Neuronal stem cell (in vitro differentiated cells): ENCODE measurements at regions not wholly inside any gene's neighbourhood (a gene's known extent, or its start where the extent isn't known, plus 50 kb on each side); places are given as distances from the start of the nearest gene placed in this dataset.

Experiments used
- DNase-seq: peaks from one replicate; pipeline ENCODE4 v3.0.0-alpha.2; 2013; ENCODE audit warnings: low spot score
- H2AFZ ChIP-seq: one replicate; pipeline ENCODE4 v1.6.1; 2013; ENCODE audit warnings: mild to moderate bottlenecking, low read length, inconsistent platforms
- H2AK5ac ChIP-seq: 2 replicates; pipeline ENCODE4 v1.6.1; 2013; ENCODE audit warnings: low read depth, mild to moderate bottlenecking, inconsistent platforms, low read length, moderate library complexity, mixed read lengths
- H2BK120ac ChIP-seq: 2 replicates; pipeline ENCODE4 v1.6.1; 2013; ENCODE audit warnings: low read depth, mild to moderate bottlenecking, inconsistent platforms, low read length, moderate library complexity, mixed read lengths
- H2BK12ac ChIP-seq: one replicate; pipeline ENCODE4 v1.6.1; 2013; ENCODE audit warnings: low read length, inconsistent platforms
- H2BK15ac ChIP-seq: 2 replicates; pipeline ENCODE4 v1.6.1; 2013; ENCODE audit warnings: mild to moderate bottlenecking, low read length, inconsistent platforms, mixed read lengths
- H2BK5ac ChIP-seq: one replicate; pipeline ENCODE4 v1.6.1; 2013; ENCODE audit warnings: inconsistent platforms, mild to moderate bottlenecking, low read length, moderate library complexity
- H3K14ac ChIP-seq: one replicate; pipeline ENCODE4 v1.6.1; 2013; ENCODE audit warnings: low read length, inconsistent platforms
- H3K18ac ChIP-seq: 2 replicates; pipeline ENCODE4 v1.6.1; 2013; ENCODE audit warnings: low read length, inconsistent platforms
- H3K23ac ChIP-seq: 2 replicates; pipeline ENCODE4 v1.6.1; 2013; ENCODE audit warnings: low read depth, mild to moderate bottlenecking, mixed read lengths, low read length, inconsistent platforms; ENCODE audit not compliant: poor library complexity
- H3K27ac ChIP-seq: replicated peaks from 3 replicates; pipeline ENCODE4 v1.5.1; 2013; ENCODE audit warnings: low read length, inconsistent platforms
- H3K27me3 ChIP-seq, 3 experiments: 2 replicates each; pipeline ENCODE4 v1.6.1; 2013; ENCODE audit warnings: low read length in 3 of 3, mild to moderate bottlenecking in 2 of 3, inconsistent platforms in 1 of 3, low read depth in 1 of 3, mixed read lengths in 1 of 3, moderate library complexity in 1 of 3; ENCODE audit not compliant: control insufficient read depth in 3 of 3, insufficient read depth in 3 of 3
- H3K36me3 ChIP-seq, 2 donors: replicated peaks in 1 of 2; 2 replicates each; pipeline ENCODE4 v1.6.1; 2013; ENCODE audit warnings: low read length in 2 of 2; ENCODE audit not compliant: control insufficient read depth in 2 of 2, insufficient read depth in 2 of 2
- H3K4ac ChIP-seq: 2 replicates; pipeline ENCODE4 v1.6.1; 2013; ENCODE audit warnings: inconsistent platforms, mild to moderate bottlenecking, low read length, moderate library complexity
- H3K4me1 ChIP-seq, 2 donors: 1 replicate in 1 of 2; 2 replicates in 1 of 2; pipeline ENCODE4 v1.6.1; 2013; ENCODE audit warnings: low read length in 2 of 2, low read depth in 1 of 2; ENCODE audit not compliant: control insufficient read depth in 2 of 2, insufficient read depth in 1 of 2
- H3K4me2 ChIP-seq: one replicate; pipeline ENCODE4 v1.6.1; 2013; ENCODE audit warnings: mild to moderate bottlenecking, low read length, inconsistent platforms; ENCODE audit not compliant: insufficient read depth, poor library complexity, severe bottlenecking
- H3K4me3 ChIP-seq, 2 donors: 2 replicates each; pipeline ENCODE4 v1.5.1; 2013; ENCODE audit warnings: low read length in 2 of 2, mild to moderate bottlenecking in 2 of 2, inconsistent platforms in 1 of 2, moderate library complexity in 1 of 2
- H3K79me1 ChIP-seq: one replicate; pipeline ENCODE4 v1.6.1; 2013; ENCODE audit warnings: low read depth, mild to moderate bottlenecking, inconsistent platforms, low read length, moderate library complexity
- H3K9ac ChIP-seq: one replicate; pipeline ENCODE4 v1.6.1; 2013; ENCODE audit warnings: mild to moderate bottlenecking, low read depth, low read length, inconsistent platforms; ENCODE audit not compliant: poor library complexity
- H3K9me3 ChIP-seq, 2 donors: replicated peaks in 1 of 2; 2 replicates each; pipeline versions ENCODE3 to v1.6.1; 2013; ENCODE audit warnings: low read length in 2 of 2, mild to moderate bottlenecking in 2 of 2, inconsistent platforms in 1 of 2, low read depth in 1 of 2, mixed read lengths in 1 of 2, moderate library complexity in 1 of 2; ENCODE audit not compliant: control insufficient read depth in 2 of 2, insufficient read depth in 1 of 2
- H4K8ac ChIP-seq: one replicate; pipeline ENCODE4 v1.6.1; 2013; ENCODE audit warnings: low read depth, mild to moderate bottlenecking, inconsistent platforms, low read length, moderate library complexity
- H4K91ac ChIP-seq: one replicate; pipeline ENCODE4 v1.6.1; 2013; ENCODE audit warnings: low read length, low read depth, mild to moderate bottlenecking, inconsistent platforms; ENCODE audit not compliant: poor library complexity
- WGBS, 2 donors: extraction: QIAGEN DNeasy Blood & Tissue Kit; methylation state at CpG; one replicate each; pipeline ENCODE4 v1.1.7; 2013; ENCODE audit warnings: missing lambda C conversion rate in 2 of 2, mixed read lengths in 1 of 2; ENCODE audit not compliant: insufficient read length in 2 of 2, insufficient replicate concordance in 1 of 2; ENCODE audit errors: extremely low coverage in 2 of 2; 5-methylcytosine and 5-hydroxymethylcytosine counted together

GRCh38 chr11:42049186-42049585 is 589.7 kb upstream of the LRRC4C start:
- no peaks in the 10 kb centered on the region for H3K79me1 ChIP-seq
- H3K23ac ChIP-seq, result no peak overlapping the region
- no peak overlapping the region for H4K91ac ChIP-seq
- DNase-seq, result no peak
- H2BK12ac ChIP-seq, result no peak overlapping the region
- no peak overlapping the region for H4K8ac ChIP-seq
- no peaks in the 10 kb centered on the region for H3K36me3 ChIP-seq
- H2BK5ac ChIP-seq, result no peak overlapping the region
- no peak overlapping the region for H2AK5ac ChIP-seq
- no peak overlapping the region for H3K18ac ChIP-seq
- no peak overlapping the region for H2BK15ac ChIP-seq
- H3K4me2 ChIP-seq, result no peak overlapping the region
- no peak overlapping the region for H3K9ac ChIP-seq
- no CpG with 5 or more reads among the region's 1 CpG for WGBS, 2 donors
- H3K14ac ChIP-seq, result no peak overlapping the region
- no peak overlapping the region for H2BK120ac ChIP-seq
- no peaks in the 10 kb centered on the region for H3K27me3 ChIP-seq
- H2AFZ ChIP-seq, result no peak overlapping the region
- no peak overlapping the region for H3K27ac ChIP-seq
- H3K4me1 ChIP-seq, result no peaks in the 10 kb centered on the region
- H3K4ac ChIP-seq, result no peak overlapping the region
- H3K9me3 ChIP-seq, result no peaks in the 10 kb centered on the region
- no peak overlapping the region for H3K4me3 ChIP-seq

DNA sequence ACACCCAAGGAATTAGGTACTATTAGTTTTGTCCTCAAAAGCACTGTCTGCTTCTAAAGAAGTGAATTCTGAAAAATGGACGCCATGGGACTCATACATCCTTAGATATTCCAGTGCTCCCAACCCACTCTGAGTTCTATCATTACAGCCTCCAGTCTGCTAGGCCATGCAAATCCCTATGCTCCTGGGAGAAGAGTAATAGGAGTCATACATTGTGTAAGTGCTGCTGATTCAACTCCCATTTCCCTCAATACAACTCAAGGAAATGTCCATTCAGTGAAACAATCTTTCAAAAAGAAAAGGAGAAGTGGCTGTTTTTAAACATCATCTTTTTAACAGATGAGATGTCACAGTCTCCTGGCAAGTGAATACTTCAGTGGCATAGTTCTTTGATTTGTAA is 590.2 kb upstream of the LRRC4C start:
- no peak overlapping the region for H3K4me2 ChIP-seq
- no peaks in the 10 kb centered on the region for H3K27me3 ChIP-seq
- no peak overlapping the region for H3K27ac ChIP-seq
- no peaks in the 10 kb centered on the region for H3K36me3 ChIP-seq
- H3K4ac ChIP-seq, result no peak overlapping the region
- no peak overlapping the region for H2BK5ac ChIP-seq
- no peaks in the 10 kb centered on the region for H3K79me1 ChIP-seq
- H3K4me1 ChIP-seq, result no peaks in the 10 kb centered on the region
- no peak overlapping the region for H2BK12ac ChIP-seq
- H3K14ac ChIP-seq, result no peak overlapping the region
- no peak overlapping the region for H3K9ac ChIP-seq
- H2BK15ac ChIP-seq, result no peak overlapping the region
- no peak overlapping the region for H2AFZ ChIP-seq
- H3K18ac ChIP-seq, result no peak overlapping the region
- no peak overlapping the region for H2BK120ac ChIP-seq
- no peak overlapping the region for H4K8ac ChIP-seq
- no peaks in the 10 kb centered on the region for H3K9me3 ChIP-seq
- DNase-seq, result no peak
- no peak overlapping the region for H3K4me3 ChIP-seq
- no peak overlapping the region for H2AK5ac ChIP-seq
- H4K91ac ChIP-seq, result no peak overlapping the region
- no CpG with 5 or more reads among the region's 1 CpG for WGBS, 2 donors
- H3K23ac ChIP-seq, result no peak overlapping the region

- Histone ChIP-seq H3K4ac (no peak overlapping the region), H3K4me2 (no peak overlapping the region)
Observed at GRCh38 chr11:42054351-42054900, 595.0 kb upstream of the LRRC4C start.

DNA sequence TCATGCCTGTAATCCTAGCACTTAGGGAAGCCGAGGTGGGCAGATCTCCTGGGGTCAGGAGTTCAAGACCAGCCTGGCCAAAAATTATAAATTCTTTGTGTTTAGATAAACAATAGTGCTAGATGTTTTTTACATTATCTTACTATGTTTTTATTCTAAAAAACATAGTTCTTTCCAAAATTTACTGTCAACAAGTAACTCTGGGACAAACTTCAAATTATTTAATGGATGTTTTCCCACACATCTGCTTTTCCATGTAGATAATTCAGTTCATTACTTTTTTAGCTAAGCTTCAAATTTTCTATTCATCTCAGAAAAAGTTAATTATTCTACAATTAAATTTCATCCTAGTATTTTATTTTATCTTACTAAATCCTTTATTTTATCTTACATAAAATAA is 596.2 kb upstream of the LRRC4C start:
- no CpG with 5 or more reads among the region's 1 CpG for WGBS, 2 donors
- H4K8ac ChIP-seq, result no peak overlapping the region

More at GRCh38 chr11:42054351-42054900, 595.0 kb upstream of the LRRC4C start:
- Histone ChIP-seq H3K14ac (no peak overlapping the region), H4K91ac (no peak overlapping the region), H3K9me3 (no peaks in the 10 kb centered on the region), H2BK15ac (no peak overlapping the region), H2BK5ac (no peak overlapping the region), H2AFZ (no peak overlapping the region), H3K36me3 (no peaks in the 10 kb centered on the region), H3K23ac (no peak overlapping the region), H3K27me3 (no peaks in the 10 kb centered on the region), H3K9ac (no peak overlapping the region), H2BK12ac (no peak overlapping the region), H2BK120ac (no peak overlapping the region), H3K27ac (no peak overlapping the region), H3K4me3 (no peak overlapping the region), H3K4me1 (no peaks in the 10 kb centered on the region), H3K79me1 (no peaks in the 10 kb centered on the region), H4K8ac (no peak overlapping the region), H3K18ac (no peak overlapping the region), H2AK5ac (no peak overlapping the region)
- WGBS, 2 donors, result no CpG with 5 or more reads among the region's 3 CpGs
- DNase-seq, result no peak

More for the DNA sequence above, 596.2 kb upstream of the LRRC4C start:
- Histone ChIP-seq H3K79me1 (no peaks in the 10 kb centered on the region), H3K4ac (no peak overlapping the region), H2BK120ac (no peak overlapping the region), H2AFZ (no peak overlapping the region), H3K27ac (no peak overlapping the region), H2BK15ac (no peak overlapping the region), H4K91ac (no peak overlapping the region), H3K4me1 (no peaks in the 10 kb centered on the region), H3K27me3 (no peaks in the 10 kb centered on the region), H2BK5ac (no peak overlapping the region), H3K14ac (no peak overlapping the region), H3K9me3 (no peaks in the 10 kb centered on the region), H3K18ac (no peak overlapping the region), H3K4me2 (no peak overlapping the region), H2BK12ac (no peak overlapping the region), H3K36me3 (no peaks in the 10 kb centered on the region), H3K23ac (no peak overlapping the region), H3K4me3 (no peak overlapping the region), H2AK5ac (no peak overlapping the region), H3K9ac (no peak overlapping the region)
- DNase-seq, result no peak
